ENCODE measurements at regions not wholly inside any gene's neighbourhood (a gene's known extent, or its start where the extent isn't known, plus 50 kb on each side); places are given as distances from the start of the nearest gene placed in this dataset.

- no peaks in the 10 kb centered on the region for H3K36me3 Mint-ChIP-seq (ENCODE audit: insufficient read depth, unreplicated experiment)
- CTCF ChIA-PET: no interaction called here
Measured at GRCh38 chr19:31979362-31979761, 366.0 kb upstream of the ZNF507 start.

GRCh38 chr19:31979949-31980670 lies 365.3 kb upstream of the ZNF507 start:
- CTCF ChIA-PET: no interaction called here

More at GRCh38 chr19:31979362-31979761, 366.0 kb upstream of the ZNF507 start:
- H3K27ac Mint-ChIP-seq (ENCODE audit: low read depth, unreplicated experiment): no peak overlapping the region
- no TSS peak for BruUV-seq (replicated peaks)
- H3K4me3 Mint-ChIP-seq (ENCODE audit: unreplicated experiment): no peak overlapping the region
- no peaks in the 10 kb centered on the region for H3K4me1 Mint-ChIP-seq (ENCODE audit: insufficient read depth, unreplicated experiment)
- no peaks in the 10 kb centered on the region for H3K27me3 Mint-ChIP-seq (ENCODE audit: insufficient read depth, unreplicated experiment)
- TF ChIP-seq CTCF (IDR thresholded peaks at IDR 0.05; ENCODE audit: unreplicated experiment): no peak
- POLR2A ChIA-PET: no interaction called here
- DNase-seq (ENCODE audit: unreplicated experiment): no peak
- peaks cover 33% of the 10 kb centered on the region for H3K9me3 Mint-ChIP-seq (ENCODE audit: unreplicated experiment)
- intact Hi-C loops (cut with micrococcal nuclease): no loop called here

GRCh38 chr19:31980796-31981195 lies 364.6 kb upstream of the ZNF507 start:
- Mint-ChIP-seq H3K36me3 (ENCODE audit: insufficient read depth, unreplicated experiment) (peaks cover 6% of the 10 kb centered on the region), H3K4me3 (ENCODE audit: unreplicated experiment) (no peak overlapping the region), H3K9me3 (ENCODE audit: unreplicated experiment) (peaks cover 33% of the 10 kb centered on the region), H3K27me3 (ENCODE audit: insufficient read depth, unreplicated experiment) (no peaks in the 10 kb centered on the region), H3K4me1 (ENCODE audit: insufficient read depth, unreplicated experiment) (no peaks in the 10 kb centered on the region), H3K27ac (ENCODE audit: low read depth, unreplicated experiment) (no peak overlapping the region)
- intact Hi-C loops (cut with micrococcal nuclease): no loop called here
- no peak for DNase-seq (ENCODE audit: unreplicated experiment)
- POLR2A ChIA-PET: no interaction called here
- no peak for TF ChIP-seq CTCF (IDR thresholded peaks at IDR 0.05; ENCODE audit: unreplicated experiment)
- CTCF ChIA-PET: no interaction called here
- BruUV-seq (replicated peaks): no TSS peak

More at GRCh38 chr19:31979949-31980670, 365.3 kb upstream of the ZNF507 start:
- Mint-ChIP-seq H3K27ac (ENCODE audit: low read depth, unreplicated experiment) (no peak overlapping the region), H3K27me3 (ENCODE audit: insufficient read depth, unreplicated experiment) (no peaks in the 10 kb centered on the region), H3K36me3 (ENCODE audit: insufficient read depth, unreplicated experiment) (peaks cover 2% of the 10 kb centered on the region), H3K4me3 (ENCODE audit: unreplicated experiment) (no peak overlapping the region), H3K4me1 (ENCODE audit: insufficient read depth, unreplicated experiment) (no peaks in the 10 kb centered on the region), H3K9me3 (ENCODE audit: unreplicated experiment) (peaks cover 33% of the 10 kb centered on the region)
- DNase-seq (ENCODE audit: unreplicated experiment): no peak
- POLR2A ChIA-PET: no interaction called here
- intact Hi-C loops (cut with micrococcal nuclease): no loop called here
- no TSS peak for BruUV-seq (replicated peaks)
- TF ChIP-seq CTCF (IDR thresholded peaks at IDR 0.05; ENCODE audit: unreplicated experiment): no peak

- no peak for TF ChIP-seq CTCF (IDR thresholded peaks at IDR 0.05; ENCODE audit: unreplicated experiment)
- BruUV-seq (replicated peaks): no TSS peak
- Mint-ChIP-seq H3K4me1 (ENCODE audit: insufficient read depth, unreplicated experiment) (no peaks in the 10 kb centered on the region), H3K36me3 (ENCODE audit: insufficient read depth, unreplicated experiment) (peaks cover 6% of the 10 kb centered on the region), H3K9me3 (ENCODE audit: unreplicated experiment) (peaks cover 33% of the 10 kb centered on the region), H3K4me3 (ENCODE audit: unreplicated experiment) (no peak overlapping the region), H3K27ac (ENCODE audit: low read depth, unreplicated experiment) (no peak overlapping the region), H3K27me3 (ENCODE audit: insufficient read depth, unreplicated experiment) (no peaks in the 10 kb centered on the region)
- intact Hi-C loops (cut with micrococcal nuclease): no loop called here
- DNase-seq (ENCODE audit: unreplicated experiment): no peak
- ChIA-PET POLR2A (no interaction called here), CTCF (no interaction called here)
Measured at GRCh38 chr19:31981545-31981944, 363.9 kb upstream of the ZNF507 start.
